Neural cell (in vitro differentiated cells): ENCODE measurements at regions not wholly inside any gene's neighbourhood (a gene's known extent, or its start where the extent isn't known, plus 50 kb on each side); places are given as distances from the start of the nearest gene placed in this dataset.

Experiments used
- H2AFZ ChIP-seq: fragments of 200-600, 300-800 bp; sonication (generic), shearing (Covaris generic); 2 replicates; pipeline ENCODE4 v1.6.0; 2014; ENCODE audit warnings: low read depth, mild to moderate bottlenecking, antibody characterized with exemption, low read length, moderate library complexity
- H3F3A ChIP-seq: fragments of 200-600 bp; shearing (Covaris generic); 2 replicates; pipeline ENCODE4 v1.6.1; 2016; ENCODE audit warnings: mild to moderate bottlenecking, moderate library complexity, mixed read lengths, antibody characterized with exemption, low read length; ENCODE audit not compliant: insufficient read depth, poor library complexity, severe bottlenecking
- H3K27ac ChIP-seq: fragments of 200-600, 300-800 bp; sonication (generic), shearing (Covaris generic); 2 replicates; pipeline ENCODE4 v1.5.1; 2014; ENCODE audit warnings: mild to moderate bottlenecking, low read length, moderate library complexity
- H3K27me3 ChIP-seq: fragments of 300-800, 200-600 bp; sonication (generic), shearing (Covaris generic); 2 replicates; pipeline ENCODE4 v1.6.0; 2014; ENCODE audit warnings: mild to moderate bottlenecking, low read depth, low read length, moderate library complexity; ENCODE audit not compliant: insufficient read depth
- H3K36me3 ChIP-seq: fragments of 300-800, 200-600 bp; sonication (generic), shearing (Covaris generic); 2 replicates; pipeline ENCODE4 v1.5.1; 2014; ENCODE audit warnings: mild to moderate bottlenecking, antibody characterized with exemption, low read length, moderate library complexity; ENCODE audit not compliant: insufficient read depth
- H3K4me2 ChIP-seq: fragments of 300-800, 200-600 bp; sonication (generic), shearing (Covaris generic); 2 replicates; pipeline ENCODE4 v1.6.0; 2014; ENCODE audit warnings: mild to moderate bottlenecking, low read length
- H3K4me3 ChIP-seq: fragments of 300-800, 200-600 bp; sonication (generic), shearing (Covaris generic); 2 replicates; pipeline ENCODE4 v1.5.1; 2014; ENCODE audit warnings: mild to moderate bottlenecking, low read length, moderate library complexity
- H3K79me2 ChIP-seq: fragments of 200-600 bp; shearing (Covaris generic); replicated peaks from 2 replicates; pipeline ENCODE4 v1.6.0; 2014; ENCODE audit warnings: mild to moderate bottlenecking, low read length, moderate library complexity; ENCODE audit not compliant: insufficient read depth
- H3K9ac ChIP-seq: fragments of 300-800, 200-600 bp; sonication (generic), shearing (Covaris generic); 2 replicates; pipeline ENCODE4 v1.6.1; 2016; ENCODE audit warnings: mild to moderate bottlenecking, low read length, mixed read lengths
- H3K9me2 ChIP-seq: fragments of 200-600 bp; shearing (Covaris generic); 2 replicates; pipeline ENCODE4 v1.6.1; 2016; ENCODE audit warnings: mild to moderate bottlenecking, low read length, mixed read lengths; ENCODE audit not compliant: insufficient read depth
- H3K9me3 ChIP-seq: fragments of 200-600, 300-800 bp; sonication (generic), shearing (Covaris generic); 2 replicates; pipeline ENCODE4 v1.6.1; 2016; ENCODE audit warnings: mild to moderate bottlenecking, mixed run types, low read length, moderate library complexity, mixed read lengths
- H4K20me1 ChIP-seq: fragments of 200-600 bp; shearing (Covaris generic); 2 replicates; pipeline ENCODE4 v1.6.1; 2016; ENCODE audit warnings: mild to moderate bottlenecking, mixed run types; ENCODE audit not compliant: insufficient read depth
- EP300 ChIP-seq: fragments of 450-650 bp; conservative IDR thresholded peaks from 2 replicates; pipeline ENCODE4 v1.6.1; 2014; ENCODE audit warnings: antibody characterized with exemption, mild to moderate bottlenecking, moderate library complexity; ENCODE audit not compliant: poor library complexity, severe bottlenecking
- EZH2 ChIP-seq: fragments of 200-600, 300-800 bp; shearing (Covaris generic), sonication (generic); IDR thresholded peaks from 2 replicates; pipeline ENCODE4 v1.6.1; 2014; ENCODE audit warnings: antibody characterized with exemption, low read length, borderline replicate concordance, mild to moderate bottlenecking; ENCODE audit not compliant: insufficient read depth, poor library complexity, severe bottlenecking
- MXI1 ChIP-seq: fragments of 450-650 bp; conservative IDR thresholded peaks from 2 replicates; pipeline ENCODE4 v1.6.1; 2014; ENCODE audit warnings: antibody characterized with exemption, mild to moderate bottlenecking; ENCODE audit not compliant: poor library complexity, severe bottlenecking
- POLR2AphosphoS5 ChIP-seq: IDR thresholded peaks from 2 replicates; pipeline ENCODE4 v1.6.1; 2012
- RAD21 ChIP-seq: fragments of 450-650 bp; conservative IDR thresholded peaks from 2 replicates; pipeline ENCODE4 v1.6.1; 2014; ENCODE audit warnings: antibody characterized with exemption, mild to moderate bottlenecking, moderate library complexity
- SMC3 ChIP-seq: fragments of 450-650 bp; conservative IDR thresholded peaks from 2 replicates; pipeline ENCODE4 v1.6.1; 2014; ENCODE audit warnings: antibody characterized with exemption, mild to moderate bottlenecking, moderate library complexity; ENCODE audit not compliant: poor library complexity
- TAF1 ChIP-seq: IDR thresholded peaks from 2 replicates; pipeline ENCODE4 v1.6.1; 2012; ENCODE audit warnings: low read depth
- TF ChIP-seq, protein P1 (sequence below): IDR thresholded peaks from 2 replicates; pipeline ENCODE4 v1.6.1; 2012; ENCODE audit warnings: borderline replicate concordance
- TF ChIP-seq, protein P2 (sequence below): fragments of 450-650 bp; IDR thresholded peaks from 2 replicates; pipeline ENCODE4 v1.5.1; 2014; ENCODE audit warnings: antibody characterized with exemption, mild to moderate bottlenecking, moderate library complexity; ENCODE audit not compliant: poor library complexity, severe bottlenecking

DNA sequence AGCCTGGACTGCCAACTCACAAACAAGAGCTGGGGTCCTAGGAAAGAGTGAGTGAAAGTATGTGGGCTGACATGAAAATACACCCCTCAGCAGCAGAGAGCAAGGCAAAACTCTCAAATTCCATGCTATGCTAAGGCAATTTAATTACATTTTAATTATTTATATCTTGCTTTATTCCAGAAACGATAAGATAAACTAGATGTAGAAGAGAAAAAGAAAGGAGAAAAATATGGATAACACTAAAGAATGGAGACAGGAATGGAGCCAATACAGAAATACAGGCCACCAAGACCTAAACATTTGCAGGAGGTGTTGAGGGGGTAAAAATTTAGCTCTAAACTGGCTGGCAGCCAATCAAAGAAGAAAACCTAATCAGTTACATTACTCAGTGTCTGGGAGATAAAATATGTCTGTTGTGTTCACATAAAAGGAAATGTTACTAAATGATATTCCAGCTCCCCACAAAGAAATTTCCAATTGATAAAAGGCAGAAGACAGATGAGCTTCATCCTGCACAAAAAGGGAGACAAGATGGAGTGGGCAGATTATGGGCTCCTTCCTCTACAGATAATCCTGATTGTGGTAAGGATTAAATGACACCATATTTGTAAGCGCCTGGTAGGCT, 223.5 kb upstream of the BLID start:
- Histone ChIP-seq H2AFZ (no peak overlapping the region), H3K79me2 (no peaks in the 10 kb centered on the region), H3K9me2 (no peaks in the 10 kb centered on the region), H4K20me1 (no peaks in the 10 kb centered on the region), H3K4me2 (no peak overlapping the region), H3K27ac (no peak overlapping the region), H3K36me3 (no peaks in the 10 kb centered on the region), H3K27me3 (no peaks in the 10 kb centered on the region), H3K4me3 (no peak overlapping the region), H3K9me3 (no peaks in the 10 kb centered on the region), H3K9ac (no peak overlapping the region), H3F3A (no peaks in the 10 kb centered on the region)
- TF ChIP-seq SMC3 (no peak), EP300 (no peak), EZH2 (no peak), POLR2AphosphoS5 (no peak), RAD21 (no peak), TAF1 (no peak), MXI1 (no peak)
- TF ChIP-seq, protein P1, sequence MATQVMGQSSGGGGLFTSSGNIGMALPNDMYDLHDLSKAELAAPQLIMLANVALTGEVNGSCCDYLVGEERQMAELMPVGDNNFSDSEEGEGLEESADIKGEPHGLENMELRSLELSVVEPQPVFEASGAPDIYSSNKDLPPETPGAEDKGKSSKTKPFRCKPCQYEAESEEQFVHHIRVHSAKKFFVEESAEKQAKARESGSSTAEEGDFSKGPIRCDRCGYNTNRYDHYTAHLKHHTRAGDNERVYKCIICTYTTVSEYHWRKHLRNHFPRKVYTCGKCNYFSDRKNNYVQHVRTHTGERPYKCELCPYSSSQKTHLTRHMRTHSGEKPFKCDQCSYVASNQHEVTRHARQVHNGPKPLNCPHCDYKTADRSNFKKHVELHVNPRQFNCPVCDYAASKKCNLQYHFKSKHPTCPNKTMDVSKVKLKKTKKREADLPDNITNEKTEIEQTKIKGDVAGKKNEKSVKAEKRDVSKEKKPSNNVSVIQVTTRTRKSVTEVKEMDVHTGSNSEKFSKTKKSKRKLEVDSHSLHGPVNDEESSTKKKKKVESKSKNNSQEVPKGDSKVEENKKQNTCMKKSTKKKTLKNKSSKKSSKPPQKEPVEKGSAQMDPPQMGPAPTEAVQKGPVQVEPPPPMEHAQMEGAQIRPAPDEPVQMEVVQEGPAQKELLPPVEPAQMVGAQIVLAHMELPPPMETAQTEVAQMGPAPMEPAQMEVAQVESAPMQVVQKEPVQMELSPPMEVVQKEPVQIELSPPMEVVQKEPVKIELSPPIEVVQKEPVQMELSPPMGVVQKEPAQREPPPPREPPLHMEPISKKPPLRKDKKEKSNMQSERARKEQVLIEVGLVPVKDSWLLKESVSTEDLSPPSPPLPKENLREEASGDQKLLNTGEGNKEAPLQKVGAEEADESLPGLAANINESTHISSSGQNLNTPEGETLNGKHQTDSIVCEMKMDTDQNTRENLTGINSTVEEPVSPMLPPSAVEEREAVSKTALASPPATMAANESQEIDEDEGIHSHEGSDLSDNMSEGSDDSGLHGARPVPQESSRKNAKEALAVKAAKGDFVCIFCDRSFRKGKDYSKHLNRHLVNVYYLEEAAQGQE, result no peak
- TF ChIP-seq, protein P2, sequence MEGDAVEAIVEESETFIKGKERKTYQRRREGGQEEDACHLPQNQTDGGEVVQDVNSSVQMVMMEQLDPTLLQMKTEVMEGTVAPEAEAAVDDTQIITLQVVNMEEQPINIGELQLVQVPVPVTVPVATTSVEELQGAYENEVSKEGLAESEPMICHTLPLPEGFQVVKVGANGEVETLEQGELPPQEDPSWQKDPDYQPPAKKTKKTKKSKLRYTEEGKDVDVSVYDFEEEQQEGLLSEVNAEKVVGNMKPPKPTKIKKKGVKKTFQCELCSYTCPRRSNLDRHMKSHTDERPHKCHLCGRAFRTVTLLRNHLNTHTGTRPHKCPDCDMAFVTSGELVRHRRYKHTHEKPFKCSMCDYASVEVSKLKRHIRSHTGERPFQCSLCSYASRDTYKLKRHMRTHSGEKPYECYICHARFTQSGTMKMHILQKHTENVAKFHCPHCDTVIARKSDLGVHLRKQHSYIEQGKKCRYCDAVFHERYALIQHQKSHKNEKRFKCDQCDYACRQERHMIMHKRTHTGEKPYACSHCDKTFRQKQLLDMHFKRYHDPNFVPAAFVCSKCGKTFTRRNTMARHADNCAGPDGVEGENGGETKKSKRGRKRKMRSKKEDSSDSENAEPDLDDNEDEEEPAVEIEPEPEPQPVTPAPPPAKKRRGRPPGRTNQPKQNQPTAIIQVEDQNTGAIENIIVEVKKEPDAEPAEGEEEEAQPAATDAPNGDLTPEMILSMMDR, result no peak

DNA sequence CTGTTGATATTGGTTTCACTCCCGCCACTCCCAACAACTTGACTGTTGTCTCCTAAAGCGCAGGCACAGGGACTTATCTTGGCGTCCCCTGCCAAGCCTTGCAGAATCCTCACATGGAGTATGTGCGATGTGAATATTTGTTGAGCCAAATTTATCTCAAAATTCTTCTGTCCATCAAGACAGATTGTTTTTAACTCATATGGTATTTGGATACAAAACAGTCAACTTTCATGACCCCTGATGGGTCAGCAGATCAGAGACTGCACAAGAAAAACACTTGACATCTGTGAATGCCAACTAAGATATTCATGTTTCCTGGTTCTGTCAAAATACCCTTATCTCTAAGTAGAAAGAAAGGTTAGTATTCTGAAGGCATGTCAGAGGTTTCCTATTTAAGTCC, 221.7 kb upstream of the BLID start:
- Histone ChIP-seq H3K36me3 (no peaks in the 10 kb centered on the region), H3K9me3 (no peaks in the 10 kb centered on the region), H4K20me1 (no peaks in the 10 kb centered on the region), H3K27ac (no peak overlapping the region), H2AFZ (no peak overlapping the region), H3F3A (no peaks in the 10 kb centered on the region), H3K9ac (no peak overlapping the region), H3K4me2 (no peak overlapping the region), H3K79me2 (no peaks in the 10 kb centered on the region), H3K27me3 (no peaks in the 10 kb centered on the region), H3K9me2 (no peaks in the 10 kb centered on the region), H3K4me3 (no peak overlapping the region)
- TF ChIP-seq TAF1 (no peak), EP300 (no peak), SMC3 (no peak), EZH2 (no peak), MXI1 (no peak), POLR2AphosphoS5 (no peak), RAD21 (no peak)
- TF ChIP-seq, protein P1, result no peak
- TF ChIP-seq, protein P2, result no peak
